ENCODE measurements at regions not wholly inside any gene's neighbourhood (a gene's known extent, or its start where the extent isn't known, plus 50 kb on each side); places are given as distances from the start of the nearest gene placed in this dataset.
"Not testable (repeated sequence)": the region's sequence is repeated elsewhere in the genome, so short reads cannot be mapped to it uniquely, and the experiment has no call there.

DNA sequence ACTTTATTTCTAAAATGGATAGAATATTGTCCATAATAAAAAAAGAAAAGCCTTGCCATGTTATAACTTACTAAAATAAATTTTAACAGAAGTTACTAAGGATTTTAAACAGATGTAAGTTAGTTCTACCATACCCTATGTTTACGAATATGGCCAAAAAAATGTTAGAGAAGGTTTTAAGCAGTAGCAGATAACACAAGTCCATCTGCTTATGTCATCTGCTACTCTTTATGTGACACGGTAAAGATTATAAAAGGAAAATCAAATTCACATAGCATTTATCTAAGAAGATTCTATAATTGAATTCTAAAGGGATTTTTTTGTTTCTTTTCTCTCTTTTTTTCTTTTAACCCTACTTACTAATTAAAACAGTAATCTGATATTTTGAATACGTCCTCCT lies 114.2 kb upstream of the MIR17HG start:
- DNase-seq = no peak

DNA sequence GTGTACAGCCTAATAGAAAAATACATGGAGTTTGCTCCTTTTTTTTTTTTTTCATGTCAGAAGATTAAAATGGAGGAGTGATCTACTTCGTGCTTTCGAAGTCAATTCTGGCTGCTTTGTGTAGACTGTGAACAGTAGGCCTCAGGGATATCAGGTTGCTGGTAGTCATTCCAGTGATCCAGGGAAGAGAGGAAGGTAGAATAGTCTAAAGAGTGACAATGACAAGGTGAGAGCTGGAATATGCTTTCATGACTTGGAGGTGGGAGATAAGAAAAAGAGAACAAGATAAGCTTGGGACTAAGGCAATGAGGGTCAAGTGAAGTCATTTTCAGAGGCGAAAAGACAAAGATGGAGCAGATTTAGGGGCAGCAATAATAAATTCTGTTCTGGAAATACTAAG lies 111.3 kb upstream of the MIR17HG start:
- DNase-seq = no peak

- DNase-seq = no peak
These were observed 110.6 kb upstream of the MIR17HG start for GRCh38 chr13:91236921-91237320.

DNA sequence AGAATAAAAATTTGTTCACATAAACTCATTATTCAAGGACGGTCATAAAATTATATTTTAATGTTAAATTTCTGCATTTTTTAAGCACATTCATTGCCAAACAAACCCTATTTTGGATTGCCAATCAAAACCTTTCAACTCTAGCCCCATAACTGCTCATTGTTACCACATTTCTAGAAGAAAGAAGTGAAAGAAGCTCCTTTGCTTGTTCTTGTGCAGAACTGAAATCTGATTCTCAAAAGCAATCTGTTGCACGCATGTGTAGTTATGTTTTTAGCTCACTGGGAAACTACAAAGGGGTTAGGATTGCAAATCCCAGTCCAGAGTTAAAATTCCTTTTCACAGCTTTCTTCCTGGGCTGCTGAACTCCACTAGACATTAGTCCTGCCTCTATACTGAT lies 109.5 kb upstream of the MIR17HG start:
- DNase-seq = no peak

GRCh38 chr13:91240341-91240740 lies 107.1 kb upstream of the MIR17HG start:
- no peak for DNase-seq

- DNase-seq = no peak
These were observed 106.1 kb upstream of the MIR17HG start for GRCh38 chr13:91241221-91241933.

DNA sequence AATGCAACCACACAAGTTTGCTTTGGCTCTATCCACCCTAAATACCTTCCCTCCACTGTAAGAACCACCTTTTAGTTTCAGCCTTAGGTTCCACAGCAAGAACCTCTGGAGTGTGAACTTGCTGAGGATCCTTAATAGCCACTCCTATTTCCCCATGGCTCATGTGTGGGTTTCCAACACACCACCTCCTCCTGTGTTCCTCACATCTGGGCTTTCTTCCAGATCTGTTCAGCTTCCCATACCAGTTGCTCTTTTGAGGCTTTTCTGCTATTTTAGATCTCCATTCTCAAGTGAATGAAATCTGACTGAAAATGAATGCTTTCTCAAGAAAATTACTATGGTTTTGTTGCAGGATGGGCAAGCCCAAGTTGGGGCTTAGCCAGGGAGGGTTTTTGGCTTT lies 104.8 kb upstream of the MIR17HG start:
- DNase-seq = no peak

DNA sequence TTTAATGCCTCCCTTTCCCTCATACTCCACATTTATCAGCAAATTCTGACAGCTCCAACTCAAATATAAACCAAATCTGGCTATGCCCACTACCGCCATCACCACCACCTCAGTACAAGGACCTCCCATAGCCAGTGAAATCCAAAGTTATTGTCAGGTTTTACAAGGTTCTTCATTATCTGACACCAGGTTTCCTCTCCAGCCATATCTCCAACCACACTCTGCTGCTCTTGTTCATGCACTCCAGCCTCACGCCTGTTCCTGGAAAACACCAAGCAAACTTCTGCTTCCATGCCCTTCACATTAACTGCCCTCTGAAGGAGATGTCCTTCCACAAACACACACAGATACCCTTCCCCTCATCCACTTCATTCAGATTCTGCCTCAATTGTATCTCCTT lies 102.2 kb upstream of the MIR17HG start:
- DNase-seq = no peak

- DNase-seq = no peak
These were observed 99.7 kb upstream of the MIR17HG start for GRCh38 chr13:91247768-91248167.

DNA sequence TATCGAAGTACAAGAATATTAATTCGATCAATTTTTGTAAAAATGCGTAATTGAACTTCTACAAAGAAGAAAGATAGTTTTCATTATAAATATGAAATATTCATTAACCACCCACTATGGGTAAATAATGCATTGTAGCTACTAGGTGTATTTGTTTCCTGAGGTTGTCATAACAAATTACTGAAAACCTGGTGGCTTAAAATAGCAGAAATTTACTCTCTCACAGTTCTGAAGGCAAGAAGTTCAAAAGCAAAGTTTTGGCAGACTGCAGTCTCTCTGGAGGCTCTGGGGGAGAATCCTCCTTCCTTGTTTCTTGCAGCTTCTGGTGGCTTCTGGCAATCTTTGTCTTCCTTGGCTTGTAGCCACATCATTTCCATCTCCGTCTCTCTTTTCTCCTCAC lies 99.2 kb upstream of the MIR17HG start:
- DNase-seq = no peak

DNA sequence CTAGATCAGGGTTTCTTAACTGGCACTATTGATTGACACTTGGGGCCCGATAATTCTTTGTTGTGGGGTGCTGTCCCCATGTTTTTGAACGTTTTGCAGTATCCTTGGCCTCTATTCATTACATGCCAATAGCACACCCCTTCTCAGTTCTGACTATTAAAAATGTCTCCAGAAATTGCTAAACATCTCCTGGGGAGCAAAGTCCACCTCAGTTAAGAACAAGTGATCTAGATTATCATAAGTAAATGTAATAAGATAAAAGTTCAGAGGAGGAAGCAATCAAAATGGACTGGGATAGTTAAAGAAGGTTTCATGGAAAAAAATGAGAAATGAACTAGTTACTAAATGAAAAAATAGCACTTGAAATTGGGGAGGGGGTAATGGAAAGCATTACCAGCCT lies 98.1 kb upstream of the MIR17HG start:
- no peak for DNase-seq

DNA sequence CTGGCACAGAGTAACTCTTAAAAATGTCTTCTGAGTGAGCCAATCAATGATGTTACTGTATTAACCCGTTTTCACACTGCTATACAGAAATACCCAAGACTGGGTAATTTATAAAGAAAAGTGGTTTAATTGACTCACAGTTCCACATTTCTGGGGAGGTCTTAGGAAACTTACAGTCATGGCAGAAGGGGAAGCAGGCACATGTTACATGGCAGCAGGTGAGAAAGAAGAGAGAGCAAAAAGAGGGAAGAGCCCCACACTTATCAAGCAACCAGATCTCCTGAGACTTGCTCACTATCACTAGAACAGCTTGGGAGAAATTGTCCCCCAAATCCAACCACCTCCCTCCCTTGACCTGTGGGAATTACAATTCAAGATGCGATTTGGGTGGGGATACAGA lies 97.6 kb upstream of the MIR17HG start:
- DNase-seq = no peak

GRCh38 chr13:91251573-91251972 lies 95.9 kb upstream of the MIR17HG start:
- DNase-seq = not testable (repeated sequence)

- no peak for DNase-seq
These were observed 83.0 kb upstream of the MIR17HG start for GRCh38 chr13:91264484-91264883.

- no peak for DNase-seq
These were observed 78.2 kb upstream of the MIR17HG start for GRCh38 chr13:91269237-91269636.

DNA sequence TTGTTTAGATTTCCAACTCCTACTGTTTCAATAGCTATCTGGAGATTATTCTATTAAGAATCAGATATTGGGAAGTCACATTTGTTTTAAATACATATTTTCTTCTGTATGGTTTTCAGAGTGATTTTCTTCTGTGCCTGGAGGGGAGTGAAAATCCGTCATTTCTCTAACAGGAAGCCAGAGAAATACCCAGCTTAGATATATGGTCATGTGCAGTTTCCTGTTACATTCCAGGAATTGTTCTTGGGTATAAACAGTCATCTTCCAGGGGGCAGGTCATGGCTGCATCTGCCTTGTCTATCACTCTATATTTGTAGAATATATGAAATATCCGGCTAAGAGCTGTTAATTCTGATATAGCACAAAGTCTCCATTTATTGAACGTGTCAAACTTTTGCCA lies 77.5 kb upstream of the MIR17HG start:
- DNase-seq = no peak

DNA sequence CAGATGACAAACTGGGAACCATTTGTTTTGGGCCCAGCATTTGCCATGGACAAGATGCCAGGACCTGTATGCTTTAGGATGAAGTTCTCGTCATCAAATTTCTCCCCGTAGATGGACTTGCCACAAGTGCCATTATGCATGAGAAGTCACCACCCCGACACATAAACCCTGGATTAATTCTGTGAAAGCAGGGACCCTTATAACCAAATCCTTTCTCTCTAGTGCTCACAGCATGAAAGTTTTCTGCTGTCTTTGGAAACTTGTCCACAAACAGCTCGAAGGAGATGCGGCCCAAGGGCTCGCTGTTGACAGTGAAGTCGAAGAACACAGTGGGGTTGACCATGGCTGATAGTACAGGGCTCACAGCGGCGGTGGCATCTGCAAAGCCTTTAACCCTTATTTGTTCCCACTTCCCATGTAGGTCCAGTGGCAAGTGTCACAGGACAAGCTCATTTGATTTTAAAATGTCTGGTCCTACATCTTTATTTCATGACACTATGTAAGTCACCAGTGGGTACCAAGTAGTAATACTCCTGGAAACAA lies 75.2 kb upstream of the MIR17HG start:
- DNase-seq = no peak

GRCh38 chr13:91273675-91274074 lies 73.8 kb upstream of the MIR17HG start:
- no peak for DNase-seq

DNA sequence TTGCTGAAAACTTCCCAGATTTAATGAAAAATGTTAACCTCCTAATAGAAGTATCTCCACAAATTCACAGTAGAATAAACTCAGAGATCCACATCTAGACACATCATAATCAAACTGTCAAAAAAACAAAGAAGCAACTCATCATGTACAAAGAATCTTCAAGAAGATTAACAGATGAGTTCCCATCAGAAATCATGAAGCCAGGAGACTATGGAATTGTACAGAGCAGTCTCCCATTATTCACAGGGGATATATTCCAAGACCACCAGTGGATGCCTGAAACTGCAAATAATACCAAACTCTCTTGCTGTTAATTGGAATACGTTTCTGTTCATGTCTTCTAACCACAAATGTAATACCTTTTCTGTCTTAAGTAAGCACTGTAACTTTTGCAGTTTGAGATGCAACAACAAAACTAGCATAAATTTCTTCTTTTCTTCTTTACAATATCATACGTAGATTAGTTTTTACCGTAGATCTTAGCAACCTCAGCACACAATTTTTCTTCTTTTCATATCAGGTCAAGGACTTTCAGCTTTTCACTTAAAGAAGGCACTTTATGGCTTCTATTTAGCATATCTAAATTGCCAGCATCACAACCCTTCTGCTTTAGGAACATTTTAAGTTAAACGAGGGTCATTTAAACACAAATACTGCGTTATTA lies 70.3 kb upstream of the MIR17HG start:
- DNase-seq = no peak

DNA sequence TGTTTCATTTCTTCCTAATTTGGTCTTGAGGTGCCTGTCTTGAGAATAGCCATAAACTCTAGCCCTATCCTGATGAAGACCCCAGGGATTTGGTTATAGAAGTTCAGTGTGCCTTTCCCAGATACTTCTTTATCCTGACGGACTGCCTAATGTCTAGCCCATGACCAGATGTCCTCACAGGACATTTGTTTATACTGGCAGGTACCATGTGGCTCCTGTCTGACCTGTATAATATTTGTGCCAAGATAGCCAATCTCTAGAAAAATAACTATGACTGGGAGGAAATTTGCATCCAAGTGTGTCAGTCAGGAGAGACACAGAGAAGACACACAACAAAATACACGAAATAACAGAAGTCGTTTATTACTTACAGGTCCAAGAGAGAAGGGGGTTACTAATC lies 69.2 kb upstream of the MIR17HG start:
- no peak for DNase-seq

DNA sequence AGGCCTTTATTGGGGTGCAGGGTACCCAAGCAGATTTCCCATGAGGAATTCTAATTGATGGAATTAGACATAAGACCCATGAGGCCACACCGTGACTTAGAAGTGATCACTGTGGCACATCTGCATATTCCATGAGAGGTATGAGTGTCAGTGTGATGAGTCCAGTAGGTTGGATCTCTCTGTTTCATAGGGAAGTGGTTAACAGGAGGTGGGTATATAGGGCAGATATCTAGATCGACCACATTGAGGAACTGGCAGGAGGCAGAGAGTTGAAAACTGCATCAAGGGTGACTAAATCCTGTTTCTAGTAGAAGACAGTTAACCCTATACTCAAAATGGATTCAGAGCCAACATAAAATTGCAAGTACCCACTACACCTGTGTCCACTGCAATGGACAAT lies 68.6 kb upstream of the MIR17HG start:
- DNase-seq = no peak

- DNase-seq = no peak
These were observed 66.7 kb upstream of the MIR17HG start for GRCh38 chr13:91280801-91281200.

DNA sequence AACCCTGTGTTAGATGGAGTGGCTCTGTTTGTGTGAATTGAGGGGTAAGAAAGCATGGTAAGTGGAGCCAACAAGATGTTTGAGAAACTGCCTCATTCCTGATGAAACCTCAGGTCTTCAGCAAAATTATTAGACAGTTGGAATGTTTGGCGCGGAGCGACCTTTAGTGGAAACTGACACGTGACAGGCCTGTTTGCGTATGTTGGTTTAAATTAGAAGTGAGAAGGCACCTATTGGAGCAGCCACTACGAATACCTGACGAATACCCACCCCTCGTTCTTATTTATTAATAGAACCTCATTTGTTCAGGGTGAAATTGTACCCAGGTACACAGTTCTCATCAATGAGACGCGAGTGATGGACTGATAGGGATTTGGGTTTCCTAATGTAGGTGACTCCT lies 63.2 kb upstream of the MIR17HG start:
- no peak for DNase-seq

GRCh38 chr13:91286317-91286716 lies 61.2 kb upstream of the MIR17HG start:
- DNase-seq = no peak

DNA sequence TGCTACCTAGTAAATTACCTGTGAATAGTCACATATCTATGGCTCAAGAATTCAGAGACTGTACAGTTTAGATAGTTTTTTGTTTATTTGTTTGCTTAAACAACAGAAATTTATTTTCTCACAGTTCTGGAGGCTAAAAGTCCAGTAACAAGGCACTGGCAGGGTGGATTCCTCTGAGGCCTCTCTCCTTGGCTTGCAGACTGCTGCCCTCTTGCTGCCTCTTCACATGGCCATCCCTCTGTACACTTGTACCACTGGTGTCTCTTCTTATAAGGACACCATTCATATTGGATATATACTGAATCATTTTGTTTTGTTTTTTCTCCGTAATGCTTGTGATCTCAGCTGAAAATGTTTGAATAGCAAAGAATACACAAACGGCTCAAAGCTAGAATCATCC lies 56.4 kb upstream of the MIR17HG start:
- DNase-seq = no peak

Measured in activated CD4-positive, alpha-beta T cell treated with anti-CD3 and anti-CD28 coated beads for 48 hours (primary cell).